ENCODE measurements at regions not wholly inside any gene's neighbourhood (a gene's known extent, or its start where the extent isn't known, plus 50 kb on each side); places are given as distances from the start of the nearest gene placed in this dataset.

DNA sequence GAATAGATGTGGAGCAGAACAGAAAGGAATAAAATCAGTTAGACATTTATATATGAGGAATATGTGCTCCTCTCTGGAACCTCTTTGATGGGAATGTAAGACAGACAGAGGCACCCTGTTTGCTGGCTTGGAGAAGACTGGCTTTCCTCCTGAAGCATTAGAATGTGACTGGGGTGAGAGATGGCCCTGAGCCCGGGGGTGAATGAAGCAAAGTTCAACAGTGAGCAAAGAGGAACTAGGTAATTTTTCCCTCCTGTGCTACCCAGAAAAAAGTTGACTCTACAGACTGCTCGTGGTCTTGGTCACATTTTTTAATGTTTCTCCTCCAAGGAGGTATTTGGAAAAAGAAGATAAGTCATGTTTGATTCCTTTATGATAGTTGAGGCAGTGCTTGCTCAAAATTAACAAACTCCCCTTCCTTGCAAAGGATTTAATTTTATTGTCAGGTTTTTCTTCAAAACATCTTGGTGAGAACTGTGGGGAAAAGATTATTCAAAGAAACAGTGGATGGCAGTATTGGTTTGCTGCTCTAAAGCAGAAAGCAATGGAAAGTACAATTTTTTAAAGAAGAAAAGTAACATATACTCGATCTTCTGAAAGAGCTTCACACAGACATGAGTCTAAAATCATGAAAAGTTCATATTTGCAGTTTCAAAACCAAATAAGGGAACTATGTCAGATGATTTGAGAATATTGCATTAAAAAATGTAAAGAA is 370.4 kb upstream of the CDIN1 start:
- no peak for DNase-seq
- ATAC-seq, result no peak

DNA sequence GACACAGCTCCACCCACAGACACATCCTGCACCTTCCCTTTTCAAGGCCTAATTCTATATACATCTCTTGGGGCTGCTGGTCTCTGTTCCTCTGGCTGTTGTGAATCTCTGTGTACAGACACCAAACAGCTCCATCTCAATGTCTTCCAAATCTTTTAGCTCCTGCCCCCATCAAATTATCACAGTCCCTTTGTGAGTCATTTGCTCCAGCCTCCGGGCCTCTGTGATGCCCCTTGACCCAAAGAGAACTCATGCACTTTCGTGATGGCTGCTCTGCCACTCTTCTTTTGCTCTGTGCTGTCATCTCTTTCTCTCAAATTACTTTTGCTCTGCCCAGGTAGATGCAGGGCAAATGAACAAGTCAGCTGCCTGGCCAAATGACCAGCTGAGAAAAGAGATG is 369.0 kb upstream of the CDIN1 start:
- Histone ChIP-seq H3K4me1 (no peaks in the 10 kb centered on the region), H3K27me3 (ENCODE audit: low read depth) (no peaks in the 10 kb centered on the region), H3K9me3 (no peaks in the 10 kb centered on the region), H3K36me3 (no peaks in the 10 kb centered on the region), H3K4me3 (no peak overlapping the region), H3K27ac (no peak overlapping the region)
- ATAC-seq (no peak), DNase-seq (no peak)
- intact Hi-C loops (cut with DNase I), result no loop called here
- TF ChIP-seq, protein P1, sequence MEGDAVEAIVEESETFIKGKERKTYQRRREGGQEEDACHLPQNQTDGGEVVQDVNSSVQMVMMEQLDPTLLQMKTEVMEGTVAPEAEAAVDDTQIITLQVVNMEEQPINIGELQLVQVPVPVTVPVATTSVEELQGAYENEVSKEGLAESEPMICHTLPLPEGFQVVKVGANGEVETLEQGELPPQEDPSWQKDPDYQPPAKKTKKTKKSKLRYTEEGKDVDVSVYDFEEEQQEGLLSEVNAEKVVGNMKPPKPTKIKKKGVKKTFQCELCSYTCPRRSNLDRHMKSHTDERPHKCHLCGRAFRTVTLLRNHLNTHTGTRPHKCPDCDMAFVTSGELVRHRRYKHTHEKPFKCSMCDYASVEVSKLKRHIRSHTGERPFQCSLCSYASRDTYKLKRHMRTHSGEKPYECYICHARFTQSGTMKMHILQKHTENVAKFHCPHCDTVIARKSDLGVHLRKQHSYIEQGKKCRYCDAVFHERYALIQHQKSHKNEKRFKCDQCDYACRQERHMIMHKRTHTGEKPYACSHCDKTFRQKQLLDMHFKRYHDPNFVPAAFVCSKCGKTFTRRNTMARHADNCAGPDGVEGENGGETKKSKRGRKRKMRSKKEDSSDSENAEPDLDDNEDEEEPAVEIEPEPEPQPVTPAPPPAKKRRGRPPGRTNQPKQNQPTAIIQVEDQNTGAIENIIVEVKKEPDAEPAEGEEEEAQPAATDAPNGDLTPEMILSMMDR (IDR thresholded peaks at IDR 0.05), result no peak

More for the DNA sequence above, 370.4 kb upstream of the CDIN1 start:
- Histone ChIP-seq H3K4me1 (no peaks in the 10 kb centered on the region), H3K9me3 (no peaks in the 10 kb centered on the region), H3K4me3 (no peak overlapping the region), H3K27ac (no peak overlapping the region), H3K36me3 (no peaks in the 10 kb centered on the region), H3K27me3 (ENCODE audit: low read depth) (no peaks in the 10 kb centered on the region)
- intact Hi-C loops (cut with DNase I), result no loop called here
- TF ChIP-seq, protein P1 (IDR thresholded peaks at IDR 0.05), result no peak

- ATAC-seq (no peak), DNase-seq (no peak)
- no peak overlapping the region for H3K4me3 ChIP-seq
- no peaks in the 10 kb centered on the region for H3K36me3 ChIP-seq
- H3K27me3 ChIP-seq (ENCODE audit: low read depth), result no peaks in the 10 kb centered on the region
- H3K27ac ChIP-seq, result no peak overlapping the region
- intact Hi-C loops (cut with DNase I), result no loop called here
- peaks cover 3% of the 10 kb centered on the region for H3K9me3 ChIP-seq
- H3K4me1 ChIP-seq, result no peaks in the 10 kb centered on the region
- TF ChIP-seq, protein P1 (IDR thresholded peaks at IDR 0.05), result no peak
Observed at GRCh38 chr15:36218322-36218721, 361.1 kb upstream of the CDIN1 start.

DNA sequence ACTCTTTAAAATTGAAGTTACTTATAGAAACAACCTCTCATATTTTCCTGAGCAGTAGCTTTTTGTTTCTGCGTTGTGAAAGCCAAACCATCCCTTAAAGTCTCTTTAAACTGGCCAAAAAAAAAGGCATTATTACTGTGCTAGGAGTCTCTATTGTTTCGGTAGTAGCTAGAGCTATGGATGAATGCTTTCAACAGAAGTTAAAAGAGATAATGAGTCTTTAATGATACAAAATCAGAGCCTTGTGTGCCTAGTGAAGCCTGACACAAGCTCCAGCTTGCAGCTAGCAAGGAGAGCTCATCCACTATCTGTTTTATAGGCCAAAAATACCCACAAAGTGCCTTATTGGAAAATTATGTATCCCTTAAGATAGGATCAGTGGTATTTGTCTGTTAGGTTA is 360.4 kb upstream of the CDIN1 start:
- no peak overlapping the region for H3K4me3 ChIP-seq
- no peaks in the 10 kb centered on the region for H3K27me3 ChIP-seq (ENCODE audit: low read depth)
- TF ChIP-seq, protein P1 (IDR thresholded peaks at IDR 0.05), result no peak
- H3K9me3 ChIP-seq, result peaks cover 3% of the 10 kb centered on the region
- intact Hi-C loops (cut with DNase I), result no loop called here
- no peaks in the 10 kb centered on the region for H3K36me3 ChIP-seq
- no peaks in the 10 kb centered on the region for H3K4me1 ChIP-seq
- DNase-seq, result no peak
- ATAC-seq, result no peak
- H3K27ac ChIP-seq, result no peak overlapping the region

DNA sequence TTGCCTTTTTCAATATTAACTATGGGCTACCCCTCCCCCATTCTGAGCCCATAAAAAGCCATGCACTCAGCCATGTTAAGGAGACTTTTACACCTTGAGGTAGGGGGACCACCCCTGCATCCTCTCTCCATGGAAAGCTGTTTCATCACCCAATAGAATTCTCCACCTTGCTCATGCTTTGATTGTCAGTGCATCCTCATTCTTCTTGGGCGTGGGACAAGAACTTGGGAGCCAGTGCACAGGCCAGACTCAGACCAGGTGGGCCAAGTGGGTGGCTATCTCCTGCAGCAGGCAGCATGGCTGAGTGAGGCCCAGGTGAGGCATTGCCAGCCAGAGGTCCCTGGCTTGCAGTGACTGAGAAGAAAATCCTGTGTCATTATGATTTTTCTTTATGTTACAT is 357.4 kb upstream of the CDIN1 start:
- no peaks in the 10 kb centered on the region for H3K27me3 ChIP-seq (ENCODE audit: low read depth)
- TF ChIP-seq, protein P1 (IDR thresholded peaks at IDR 0.05), result no peak
- ATAC-seq (no peak), DNase-seq (no peak)
- no peaks in the 10 kb centered on the region for H3K4me1 ChIP-seq
- intact Hi-C loops (cut with DNase I), result no loop called here
- H3K27ac ChIP-seq, result no peak overlapping the region
- peaks cover 3% of the 10 kb centered on the region for H3K9me3 ChIP-seq
- H3K4me3 ChIP-seq, result no peak overlapping the region
- H3K36me3 ChIP-seq, result no peaks in the 10 kb centered on the region
